IMR-90 (cell line): ENCODE measurements at regions not wholly inside any gene's neighbourhood (a gene's known extent, or its start where the extent isn't known, plus 50 kb on each side); places are given as distances from the start of the nearest gene placed in this dataset.
A peak's percentile ranks its signal among the peaks of the same experiment; 100 is the strongest.

ENCODE experiments used
- ATAC-seq: fragments of 200-7000 bp; cut with Tn5 transposase; 2 replicates; pipeline ENCODE4 v1.9.1; 2020; ENCODE audit warnings: low read depth, mild to moderate bottlenecking, moderate library complexity
- BruUV-seq: library from RNA; stranded (reverse); fragments of 400-500 nt; replicated peaks from 2 replicates; lab custom pipeline; 2021; lab: Mats Ljungman, UMichigan
- CTCF ChIA-PET: fragments of 300-600 bp; formaldehyde crosslinking; extraction: SDS; loops from one replicate; lab custom pipeline; 2021; ENCODE audit warnings: antibody characterized with exemption; lab: Yijun Ruan, JAX
- POLR2A ChIA-PET: fragments of 300-600 bp; sonication (Branson Sonifier 250); formaldehyde crosslinking; loops from one replicate; lab custom pipeline; 2022; ENCODE audit warnings: antibody characterized with exemption; ENCODE audit not compliant: unreplicated experiment; lab: Charles Lee
- DNase-seq: peaks from one replicate; pipeline ENCODE4 v3.0.0; 2013
- H2AFZ ChIP-seq: replicated peaks from 2 replicates; pipeline ENCODE3; 2013; ENCODE audit warnings: low read length, mild to moderate bottlenecking; ENCODE audit not compliant: poor library complexity
- H2AK5ac ChIP-seq: 2 replicates; pipeline ENCODE4 v1.6.1; 2013; ENCODE audit warnings: low read depth, low read length, inconsistent platforms
- H2AK9ac ChIP-seq: replicated peaks from 2 replicates; pipeline ENCODE3; 2013; ENCODE audit warnings: mild to moderate bottlenecking, low read depth, low read length, moderate library complexity; ENCODE audit not compliant: poor library complexity
- H2BK120ac ChIP-seq: 2 replicates; pipeline ENCODE4 v1.6.1; 2013; ENCODE audit warnings: low read depth, low read length, inconsistent platforms
- H2BK15ac ChIP-seq: 3 replicates; pipeline ENCODE4 v1.6.1; 2013; ENCODE audit warnings: low read depth, low read length, inconsistent platforms
- H2BK20ac ChIP-seq: 2 replicates; pipeline ENCODE4 v1.6.1; 2013; ENCODE audit warnings: low read depth, mild to moderate bottlenecking, inconsistent platforms, low read length, moderate library complexity
- H2BK5ac ChIP-seq: 2 replicates; pipeline ENCODE4 v1.6.1; 2013; ENCODE audit warnings: mild to moderate bottlenecking, low read depth, low read length, inconsistent platforms; ENCODE audit not compliant: poor library complexity, severe bottlenecking
- H3K14ac ChIP-seq: replicated peaks from 2 replicates; pipeline ENCODE4 v1.6.1; 2013; ENCODE audit warnings: low read depth, low read length, inconsistent platforms
- H3K18ac ChIP-seq: 2 replicates; pipeline ENCODE4 v1.6.1; 2013; ENCODE audit warnings: low read depth, low read length, control low read depth
- H3K23ac ChIP-seq: 2 replicates; pipeline ENCODE4 v1.6.1; 2013; ENCODE audit warnings: low read depth, low read length, inconsistent platforms
- H3K27ac ChIP-seq: 2 replicates; pipeline ENCODE4 v1.5.1; 2013; ENCODE audit warnings: mild to moderate bottlenecking, control low read depth, low read length; ENCODE audit not compliant: insufficient read depth
- H3K27me3 ChIP-seq: 2 replicates; pipeline ENCODE4 v1.6.1; 2013; ENCODE audit warnings: low read length; ENCODE audit not compliant: control insufficient read depth, insufficient read depth
- H3K36me3 ChIP-seq: 2 replicates; pipeline ENCODE4 v1.6.1; 2013; ENCODE audit warnings: low read length, mixed read lengths; ENCODE audit not compliant: control insufficient read depth, insufficient read depth
- H3K4ac ChIP-seq: 2 replicates; pipeline ENCODE4 v1.6.1; 2013; ENCODE audit warnings: low read depth, low read length, inconsistent platforms
- H3K4me1 ChIP-seq: 2 replicates; pipeline ENCODE4 v1.6.1; 2013; ENCODE audit warnings: low read length, mixed read lengths; ENCODE audit not compliant: control insufficient read depth, insufficient read depth
- H3K4me2 ChIP-seq: 2 replicates; pipeline ENCODE4 v1.6.1; 2013; ENCODE audit warnings: low read depth, mild to moderate bottlenecking, control low read depth, low read length, moderate library complexity
- H3K4me3 ChIP-seq: 2 replicates; pipeline ENCODE4 v1.5.1; 2013; ENCODE audit warnings: low read depth, mild to moderate bottlenecking, control low read depth, low read length, moderate library complexity; ENCODE audit not compliant: insufficient read depth
- H3K56ac ChIP-seq: 2 replicates; pipeline ENCODE4 v1.6.1; 2013; ENCODE audit warnings: low read length, inconsistent platforms; ENCODE audit not compliant: insufficient read depth; ENCODE audit errors: extremely low read depth
- H3K79me1 ChIP-seq, 2 experiments: 2 replicates each; pipeline ENCODE4 v1.6.1; 2013; ENCODE audit warnings: low read length in 2 of 2, inconsistent platforms in 1 of 2, low read depth in 1 of 2
- H3K9ac ChIP-seq: 2 replicates; pipeline ENCODE4 v1.6.1; 2013; ENCODE audit warnings: low read depth, low read length, control low read depth
- H3K9me1 ChIP-seq: 2 replicates; pipeline ENCODE4 v1.6.1; 2013; ENCODE audit warnings: low read length, inconsistent platforms; ENCODE audit not compliant: insufficient read depth
- H3K9me3 ChIP-seq: 2 replicates; pipeline ENCODE4 v1.6.1; 2013; ENCODE audit warnings: low read length; ENCODE audit not compliant: control insufficient read depth, insufficient read depth
- H4K20me1 ChIP-seq: 2 replicates; pipeline ENCODE4 v1.6.1; 2013; ENCODE audit warnings: low read length, inconsistent platforms; ENCODE audit not compliant: insufficient read depth
- H4K5ac ChIP-seq: 2 replicates; pipeline ENCODE4 v1.6.1; 2013; ENCODE audit warnings: mild to moderate bottlenecking, low read depth, low read length, control low read depth
- H4K8ac ChIP-seq, 2 experiments: 2 replicates each; pipeline ENCODE4 v1.6.1; 2013; ENCODE audit warnings: low read depth in 2 of 2, low read length in 2 of 2, control low read depth in 1 of 2, inconsistent platforms in 1 of 2
- H4K91ac ChIP-seq: 2 replicates; pipeline ENCODE4 v1.6.1; 2013; ENCODE audit warnings: low read depth, low read length, inconsistent platforms; ENCODE audit not compliant: insufficient read depth
- MXI1 ChIP-seq: IDR thresholded peaks from 2 replicates; pipeline ENCODE4 v1.6.1; 2012; ENCODE audit warnings: low read depth, mild to moderate bottlenecking, low read length, moderate library complexity, borderline replicate concordance
- NFE2L2 ChIP-seq: fragments of 150-350 bp; IDR thresholded peaks from 2 replicates; pipeline ENCODE4 v1.6.1; 2016; ENCODE audit warnings: low read depth, mild to moderate bottlenecking, low read length
- RFX5 ChIP-seq: IDR thresholded peaks from 2 replicates; pipeline ENCODE4 v1.8.0; 2012; ENCODE audit warnings: low read depth, mild to moderate bottlenecking, low read length, moderate library complexity
- WGBS, 2 experiments: methylation state at CpG; one replicate each; pipeline versions ENCODE4 v1.1.5 to v1.1.7; 2013; ENCODE audit warnings: missing lambda C conversion rate in 2 of 2; ENCODE audit not compliant: insufficient read length in 1 of 2; ENCODE audit errors: extremely low coverage in 2 of 2; 5-methylcytosine and 5-hydroxymethylcytosine counted together
- dilution Hi-C: fragments of 300-500 bp; cut with HindIII; formaldehyde crosslinking; loops from one replicate; pipeline ENCODE4 v1.14.3; 2018; ENCODE audit warnings: low sequenced_read_pairs; ENCODE audit not compliant: unreplicated experiment
- in situ Hi-C: fragments of 300-500 bp; cut with MboI; formaldehyde crosslinking; loops from 3 replicates; pipeline ENCODE4 v1.14.3; 2019; ENCODE audit warnings: low sequenced_read_pairs, inconsistent platforms, mixed read lengths
- intact Hi-C: fragments of 100-400 bp; cut with micrococcal nuclease; formaldehyde crosslinking; loops from 2 replicates; pipeline ENCODE4 v1.10.0; 2022

DNA sequence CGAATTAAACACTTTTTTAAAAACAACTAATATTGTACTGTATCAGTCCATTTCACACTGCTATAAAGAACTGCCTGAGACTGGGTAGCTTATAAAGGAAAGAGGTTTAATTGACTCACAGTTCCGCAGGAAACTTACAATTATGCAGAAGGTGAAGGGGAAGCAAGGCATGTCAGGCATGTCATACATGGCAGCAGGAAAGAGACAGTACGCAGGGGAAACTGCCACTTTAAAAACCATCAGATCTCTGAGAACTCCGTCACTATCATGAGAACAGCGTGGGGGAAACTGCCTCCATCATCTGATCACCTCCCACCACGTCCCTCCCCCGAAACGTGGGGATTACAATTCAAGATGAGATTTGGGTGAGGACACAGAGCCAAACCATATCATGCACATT, 162.8 kb upstream of the TPM1 start:
- Histone ChIP-seq H2BK15ac (no peak overlapping the region), H2AK9ac (no peak overlapping the region), H2BK120ac (no peak overlapping the region), H3K23ac (no peak overlapping the region), H4K91ac (no peak overlapping the region), H3K27me3 (no peaks in the 10 kb centered on the region), H3K14ac (no peak overlapping the region), H4K20me1 (no peaks in the 10 kb centered on the region), H2AFZ (no peak overlapping the region), H3K27ac (no peak overlapping the region), H4K8ac (no peak overlapping the region), H2BK20ac (no peak overlapping the region), H4K5ac (no peak overlapping the region), H3K18ac (no peak overlapping the region), H3K56ac (no peak overlapping the region), H3K4me3 (no peak overlapping the region), H3K9me3 (no peaks in the 10 kb centered on the region), H3K9me1 (no peaks in the 10 kb centered on the region), H3K4me1 (peaks cover 7% of the 10 kb centered on the region), H2BK5ac (no peak overlapping the region), H2AK5ac (peak overlapping the region; percentile 49; the same call in 1 of the 2 replicates), H3K4me2 (no peak overlapping the region), H3K36me3 (no peaks in the 10 kb centered on the region), H3K79me1 (no peaks in the 10 kb centered on the region), H3K9ac (no peak overlapping the region), H3K4ac (0 out of 2 replicates have a peak overlapping the region, but pooled peaks have one; percentile 3)
- DNase-seq (no peak), ATAC-seq (no peak)
- no TSS peak for BruUV-seq
- in situ Hi-C loops (no loop called here), intact Hi-C loops (loop anchor here (5.0 kb wide), 1 partner anchor 57 kb away; no protein-coding TSS in a partner anchor), dilution Hi-C loops (no loop called here)
- no peak for TF ChIP-seq RFX5
- TF ChIP-seq MXI1 = no peak
- TF ChIP-seq NFE2L2 = no peak
- ChIA-PET POLR2A (no interaction called here), CTCF (no interaction called here)
- no CpG with 5 or more reads among the region's 8 CpGs for WGBS, 2 experiments
